Cardiac muscle cell (in vitro differentiated cells and primary cell): ENCODE measurements at regions not wholly inside any gene's neighbourhood (a gene's known extent, or its start where the extent isn't known, plus 50 kb on each side); places are given as distances from the start of the nearest gene placed in this dataset.
"Not testable (repeated sequence)": the region's sequence is repeated elsewhere in the genome, so short reads cannot be mapped to it uniquely, and the experiment has no call there.

Experiments
- DNase-seq, 2 donors: peaks; one replicate each; pipeline versions ENCODE4 v3.0.0 to v3.0.0-alpha.2; 2010 to 2017; ENCODE audit warnings: low read depth in 1 of 2, low spot score in 1 of 2
- H3K27ac ChIP-seq: fragments of 200-600 bp; sonication (generic); 2 replicates; pipeline ENCODE4 v1.5.1; 2016
- H3K27me3 ChIP-seq: fragments of 200-600 bp; sonication (generic); 2 replicates; pipeline ENCODE4 v1.6.0; 2016; ENCODE audit warnings: control low read depth
- H3K36me3 ChIP-seq: fragments of 200-600 bp; sonication (generic); 2 replicates; pipeline ENCODE4 v1.5.1; 2016; ENCODE audit warnings: control low read depth
- H3K4me1 ChIP-seq: fragments of 200-600 bp; sonication (generic); 2 replicates; pipeline ENCODE4 v1.8.1; 2017; ENCODE audit warnings: low read depth, mild to moderate bottlenecking, mixed run types
- H3K4me3 ChIP-seq: fragments of 200-600 bp; sonication (generic); 2 replicates; pipeline ENCODE4 v1.5.1; 2016; ENCODE audit warnings: mild to moderate bottlenecking
- H3K9me3 ChIP-seq: fragments of 200-600 bp; sonication (generic); 2 replicates; pipeline ENCODE4 v1.5.1; 2017; ENCODE audit warnings: low read depth, mild to moderate bottlenecking, control low read depth
- TF ChIP-seq, protein P1 (sequence below): IDR thresholded peaks from 2 replicates; pipeline ENCODE4 v1.5.1; 2012; ENCODE audit warnings: low read depth, mild to moderate bottlenecking, low read length

DNA sequence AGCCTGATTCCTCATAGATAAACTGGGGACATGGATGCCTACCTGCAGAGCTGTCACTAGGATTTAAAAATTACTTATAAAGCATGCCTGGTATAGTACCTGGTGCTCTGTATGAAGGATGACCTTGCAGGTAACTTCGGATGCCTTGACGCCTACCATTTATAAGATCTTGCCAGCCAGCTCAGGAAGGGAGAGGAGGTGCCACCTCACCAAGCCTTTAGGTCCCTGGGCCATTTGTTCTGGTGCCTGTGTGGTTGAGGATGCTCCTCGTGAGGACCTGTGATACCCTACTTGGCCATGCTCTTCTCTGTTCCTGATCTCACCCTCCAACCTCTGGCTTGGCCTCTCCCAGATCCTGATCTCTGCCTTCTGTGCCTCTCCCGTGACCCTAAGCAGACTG, 85.2 kb downstream of the FDX1 start:
- Histone ChIP-seq H3K4me1 (no peaks in the 10 kb centered on the region), H3K27me3 (no peaks in the 10 kb centered on the region), H3K27ac (no peak overlapping the region), H3K36me3 (no peaks in the 10 kb centered on the region), H3K9me3 (no peaks in the 10 kb centered on the region), H3K4me3 (no peak overlapping the region)
- TF ChIP-seq, protein P1, sequence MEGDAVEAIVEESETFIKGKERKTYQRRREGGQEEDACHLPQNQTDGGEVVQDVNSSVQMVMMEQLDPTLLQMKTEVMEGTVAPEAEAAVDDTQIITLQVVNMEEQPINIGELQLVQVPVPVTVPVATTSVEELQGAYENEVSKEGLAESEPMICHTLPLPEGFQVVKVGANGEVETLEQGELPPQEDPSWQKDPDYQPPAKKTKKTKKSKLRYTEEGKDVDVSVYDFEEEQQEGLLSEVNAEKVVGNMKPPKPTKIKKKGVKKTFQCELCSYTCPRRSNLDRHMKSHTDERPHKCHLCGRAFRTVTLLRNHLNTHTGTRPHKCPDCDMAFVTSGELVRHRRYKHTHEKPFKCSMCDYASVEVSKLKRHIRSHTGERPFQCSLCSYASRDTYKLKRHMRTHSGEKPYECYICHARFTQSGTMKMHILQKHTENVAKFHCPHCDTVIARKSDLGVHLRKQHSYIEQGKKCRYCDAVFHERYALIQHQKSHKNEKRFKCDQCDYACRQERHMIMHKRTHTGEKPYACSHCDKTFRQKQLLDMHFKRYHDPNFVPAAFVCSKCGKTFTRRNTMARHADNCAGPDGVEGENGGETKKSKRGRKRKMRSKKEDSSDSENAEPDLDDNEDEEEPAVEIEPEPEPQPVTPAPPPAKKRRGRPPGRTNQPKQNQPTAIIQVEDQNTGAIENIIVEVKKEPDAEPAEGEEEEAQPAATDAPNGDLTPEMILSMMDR: no peak
- DNase-seq: no peak

GRCh38 chr11:110517381-110517780, 87.6 kb downstream of the FDX1 start:
- H3K27ac ChIP-seq, H3K27me3 ChIP-seq, H3K9me3 ChIP-seq, H3K4me3 ChIP-seq, H3K4me1 ChIP-seq, DNase-seq, H3K36me3 ChIP-seq: not testable (repeated sequence)

GRCh38 chr11:110518809-110519514, 89.2 kb downstream of the FDX1 start:
- DNase-seq: peak in 1 of 2 donors; percentile 58
- H3K27ac ChIP-seq: no peak overlapping the region
- H3K9me3 ChIP-seq: no peaks in the 10 kb centered on the region
- H3K4me3 ChIP-seq: no peak overlapping the region
- TF ChIP-seq, protein P1: no peak
- no peaks in the 10 kb centered on the region for H3K4me1 ChIP-seq
- H3K27me3 ChIP-seq: no peaks in the 10 kb centered on the region
- H3K36me3 ChIP-seq: no peaks in the 10 kb centered on the region

DNA sequence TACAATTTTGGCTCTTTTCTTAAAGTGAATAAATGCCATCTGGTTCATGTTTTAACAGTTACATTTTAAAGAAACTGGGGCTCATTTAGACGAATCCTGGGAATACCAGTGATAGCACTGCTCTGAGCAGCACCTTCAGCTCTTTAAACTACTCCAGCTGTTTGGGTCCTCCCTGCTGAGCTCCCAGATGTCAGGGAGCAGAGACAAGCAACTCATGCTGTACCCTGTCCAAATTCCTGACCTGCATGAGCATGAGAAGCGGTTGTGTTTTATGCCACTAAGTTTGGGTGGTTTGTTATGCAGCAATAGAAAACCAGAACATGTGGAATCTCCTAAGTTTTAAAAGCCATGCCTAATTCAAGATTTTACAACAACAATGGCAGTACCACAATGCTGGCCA, 90.0 kb downstream of the FDX1 start:
- Histone ChIP-seq H3K27ac (no peak overlapping the region), H3K27me3 (no peaks in the 10 kb centered on the region), H3K9me3 (no peaks in the 10 kb centered on the region), H3K4me1 (no peaks in the 10 kb centered on the region), H3K4me3 (no peak overlapping the region), H3K36me3 (no peaks in the 10 kb centered on the region)
- TF ChIP-seq, protein P1: no peak
- DNase-seq: no peak

DNA sequence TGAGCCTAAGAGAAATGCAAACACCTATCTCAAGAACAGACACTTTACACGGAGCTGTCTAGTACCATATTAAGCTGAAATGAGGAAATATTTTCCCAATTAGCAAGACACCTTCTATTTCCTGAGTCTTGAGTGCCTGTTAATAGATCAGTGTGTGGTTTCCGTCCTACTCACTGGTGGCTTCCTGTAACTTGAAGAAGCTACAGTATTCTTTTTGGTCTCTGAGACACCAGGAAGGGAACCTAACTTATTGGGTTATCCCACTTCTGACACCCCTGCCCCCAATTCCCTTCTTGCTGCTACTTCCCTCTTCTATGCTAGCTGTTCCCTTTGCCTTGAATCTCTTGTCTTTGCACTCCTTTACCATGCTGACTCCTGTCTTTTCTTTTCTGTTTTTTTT, 92.7 kb downstream of the FDX1 start:
- no peak for DNase-seq
- H3K27ac ChIP-seq: no peak overlapping the region
- H3K9me3 ChIP-seq: no peaks in the 10 kb centered on the region
- H3K36me3 ChIP-seq: no peaks in the 10 kb centered on the region
- H3K27me3 ChIP-seq: no peaks in the 10 kb centered on the region
- no peak overlapping the region for H3K4me3 ChIP-seq
- no peaks in the 10 kb centered on the region for H3K4me1 ChIP-seq
- TF ChIP-seq, protein P1: no peak

DNA sequence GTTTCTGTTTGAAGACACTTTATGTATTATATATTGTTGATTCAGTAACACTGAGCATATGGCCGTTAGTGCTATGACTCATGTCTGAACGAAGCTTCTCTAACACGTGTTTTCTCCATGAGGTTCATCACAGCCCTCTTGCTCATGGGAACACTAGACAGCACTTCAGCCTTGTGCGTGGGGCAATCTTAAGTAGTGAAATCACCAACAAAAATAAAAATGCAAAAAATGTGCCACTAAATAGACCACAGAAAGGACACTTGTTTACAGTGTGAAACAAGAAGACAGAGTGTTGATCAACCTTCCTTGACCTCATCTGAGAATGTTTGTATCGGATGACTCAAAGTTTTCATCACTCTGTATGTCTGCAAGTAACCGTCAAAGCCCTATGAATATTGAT, 94.5 kb downstream of the FDX1 start:
- TF ChIP-seq, protein P1: no peak
- H3K4me3 ChIP-seq: no peak overlapping the region
- DNase-seq: peak in 1 of 2 donors; percentile 78
- H3K36me3 ChIP-seq: no peaks in the 10 kb centered on the region
- no peak overlapping the region for H3K27ac ChIP-seq
- H3K4me1 ChIP-seq: no peaks in the 10 kb centered on the region
- H3K27me3 ChIP-seq: no peaks in the 10 kb centered on the region
- no peaks in the 10 kb centered on the region for H3K9me3 ChIP-seq
